Stimulated activated naive CD8-positive, alpha-beta T cell treated with anti-CD3 and anti-CD28 coated beads, Interleukin-15, Interleukin-2, amounts not matched to agents 100 ng/mL and 50 ng/mL, for 24 hours (primary cell): ENCODE measurements at regions not wholly inside any gene's neighbourhood (a gene's known extent, or its start where the extent isn't known, plus 50 kb on each side); places are given as distances from the start of the nearest gene placed in this dataset.
"Not testable (repeated sequence)": the region's sequence is repeated elsewhere in the genome, so short reads cannot be mapped to it uniquely, and the experiment has no call there.

Experiments used
- H3K27ac Mint-ChIP-seq: one replicate; pipeline ENCODE4 v1.8.0; 2021; ENCODE audit warnings: mild to moderate bottlenecking, mixed read lengths
- H3K27me3 Mint-ChIP-seq: one replicate; pipeline ENCODE4 v1.8.0; 2021; ENCODE audit warnings: mixed read lengths
- H3K36me3 Mint-ChIP-seq: one replicate; pipeline ENCODE4 v1.8.0; 2021; ENCODE audit warnings: low read depth, mixed read lengths
- H3K4me1 Mint-ChIP-seq: one replicate; pipeline ENCODE4 v1.8.0; 2021; ENCODE audit warnings: low read depth, mixed read lengths
- H3K4me3 Mint-ChIP-seq: one replicate; pipeline ENCODE4 v1.8.0; 2021; ENCODE audit warnings: mild to moderate bottlenecking, mixed read lengths
- H3K9me3 Mint-ChIP-seq: one replicate; pipeline ENCODE4 v1.8.0; 2021; ENCODE audit warnings: mixed read lengths

- H3K27ac Mint-ChIP-seq, H3K9me3 Mint-ChIP-seq, H3K4me1 Mint-ChIP-seq, H3K36me3 Mint-ChIP-seq, H3K4me3 Mint-ChIP-seq: not testable (repeated sequence)
- peaks cover 17% of the 10 kb centered on the region for H3K27me3 Mint-ChIP-seq
Observed at GRCh38 chr5:127197402-127198167, 93.0 kb upstream of the MEGF10 start.

- not testable (repeated sequence) for H3K27ac Mint-ChIP-seq, H3K4me3 Mint-ChIP-seq, H3K9me3 Mint-ChIP-seq, H3K4me1 Mint-ChIP-seq, H3K27me3 Mint-ChIP-seq, H3K36me3 Mint-ChIP-seq
Observed at GRCh38 chr5:127202738-127203137, 87.9 kb upstream of the MEGF10 start.

- H3K9me3 Mint-ChIP-seq: no peaks in the 10 kb centered on the region
- no peaks in the 10 kb centered on the region for H3K27me3 Mint-ChIP-seq
- no peak overlapping the region for H3K27ac Mint-ChIP-seq
- no peaks in the 10 kb centered on the region for H3K36me3 Mint-ChIP-seq
- H3K4me3 Mint-ChIP-seq: no peak overlapping the region
- no peaks in the 10 kb centered on the region for H3K4me1 Mint-ChIP-seq
Observed at GRCh38 chr5:127203818-127204217, 86.8 kb upstream of the MEGF10 start.

GRCh38 chr5:127205147-127205546 is 85.4 kb upstream of the MEGF10 start:
- Mint-ChIP-seq H3K27me3 (no peaks in the 10 kb centered on the region), H3K4me1 (no peaks in the 10 kb centered on the region), H3K36me3 (no peaks in the 10 kb centered on the region), H3K4me3 (no peak overlapping the region), H3K27ac (no peak overlapping the region), H3K9me3 (no peaks in the 10 kb centered on the region)

GRCh38 chr5:127206320-127207113 is 84.1 kb upstream of the MEGF10 start:
- Mint-ChIP-seq H3K36me3 (no peaks in the 10 kb centered on the region), H3K4me1 (no peaks in the 10 kb centered on the region), H3K27ac (no peak overlapping the region), H3K4me3 (no peak overlapping the region), H3K9me3 (no peaks in the 10 kb centered on the region), H3K27me3 (no peaks in the 10 kb centered on the region)

DNA sequence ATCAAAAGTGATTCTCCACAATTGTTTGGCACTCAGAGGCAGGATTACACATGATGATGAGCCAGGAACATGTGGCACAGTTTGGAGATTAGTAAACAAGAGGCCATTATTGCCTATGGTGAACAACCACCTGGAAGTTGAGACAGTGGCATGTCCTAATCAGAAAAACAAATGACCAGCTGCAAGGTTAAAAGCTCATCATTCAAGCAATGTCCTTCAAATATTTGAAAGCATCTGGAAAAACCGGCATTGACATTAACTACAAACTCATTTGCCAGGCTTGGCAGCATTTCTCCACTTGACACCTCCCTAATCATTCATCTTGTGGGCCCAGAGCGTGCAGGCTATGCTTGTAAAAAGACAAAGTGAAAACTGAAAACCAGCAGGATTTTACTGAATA is 80.6 kb upstream of the MEGF10 start:
- no peaks in the 10 kb centered on the region for H3K27me3 Mint-ChIP-seq
- no peak overlapping the region for H3K27ac Mint-ChIP-seq
- H3K9me3 Mint-ChIP-seq: no peaks in the 10 kb centered on the region
- H3K36me3 Mint-ChIP-seq: no peaks in the 10 kb centered on the region
- H3K4me3 Mint-ChIP-seq: no peak overlapping the region
- H3K4me1 Mint-ChIP-seq: no peaks in the 10 kb centered on the region

DNA sequence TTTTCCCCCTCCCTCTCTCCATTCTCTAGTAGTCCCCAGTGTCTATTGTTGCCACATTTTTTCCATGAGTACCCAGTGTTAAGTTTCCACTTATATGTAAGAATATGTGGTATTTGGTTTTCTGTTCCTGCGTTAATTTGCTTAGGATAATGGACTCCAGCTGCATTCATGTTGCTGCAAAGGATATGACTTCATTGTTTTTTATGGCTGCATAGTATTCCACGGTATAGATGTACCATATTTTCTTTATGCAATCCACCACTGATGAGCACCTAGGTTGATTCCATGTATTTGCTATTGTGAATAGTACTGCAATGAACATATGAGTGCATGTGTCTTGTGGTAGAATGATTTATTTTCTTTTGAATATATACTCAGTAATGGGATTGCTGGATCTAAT is 77.4 kb upstream of the MEGF10 start:
- no peaks in the 10 kb centered on the region for H3K4me1 Mint-ChIP-seq
- H3K36me3 Mint-ChIP-seq: no peaks in the 10 kb centered on the region
- no peaks in the 10 kb centered on the region for H3K27me3 Mint-ChIP-seq
- no peaks in the 10 kb centered on the region for H3K9me3 Mint-ChIP-seq
- no peak overlapping the region for H3K27ac Mint-ChIP-seq
- H3K4me3 Mint-ChIP-seq: no peak overlapping the region

DNA sequence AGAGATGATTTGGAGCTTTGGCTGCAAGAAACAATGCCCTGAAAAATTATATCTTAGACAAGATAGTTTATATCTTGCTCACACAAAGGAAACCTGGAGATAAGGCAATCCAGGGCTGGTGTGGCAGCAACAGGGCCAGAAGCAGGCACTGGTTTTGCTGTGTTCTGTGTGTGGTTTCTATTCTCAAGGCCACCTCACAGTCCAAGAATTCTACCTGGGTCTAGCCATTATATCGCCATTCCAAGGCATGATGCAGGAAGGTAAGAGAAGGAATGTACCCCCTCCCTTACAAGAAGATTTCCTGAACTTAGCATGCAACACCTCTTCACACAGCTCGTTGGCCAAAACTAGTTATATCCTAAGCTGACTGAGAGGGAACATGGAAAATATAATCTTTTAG is 74.5 kb upstream of the MEGF10 start:
- Mint-ChIP-seq H3K4me3 (no peak overlapping the region), H3K9me3 (peaks cover 9% of the 10 kb centered on the region), H3K27ac (no peak overlapping the region), H3K4me1 (no peaks in the 10 kb centered on the region), H3K27me3 (no peaks in the 10 kb centered on the region), H3K36me3 (no peaks in the 10 kb centered on the region)

GRCh38 chr5:127216898-127217675 is 73.5 kb upstream of the MEGF10 start:
- no peaks in the 10 kb centered on the region for H3K36me3 Mint-ChIP-seq
- H3K27me3 Mint-ChIP-seq: no peaks in the 10 kb centered on the region
- H3K9me3 Mint-ChIP-seq: peaks cover 11% of the 10 kb centered on the region
- H3K27ac Mint-ChIP-seq: no peak overlapping the region
- no peak overlapping the region for H3K4me3 Mint-ChIP-seq
- H3K4me1 Mint-ChIP-seq: no peaks in the 10 kb centered on the region

GRCh38 chr5:127221936-127222335 is 68.7 kb upstream of the MEGF10 start:
- H3K36me3 Mint-ChIP-seq, H3K27ac Mint-ChIP-seq, H3K4me3 Mint-ChIP-seq, H3K27me3 Mint-ChIP-seq, H3K4me1 Mint-ChIP-seq: not testable (repeated sequence)
- H3K9me3 Mint-ChIP-seq: peaks cover 14% of the 10 kb centered on the region

- H3K27ac Mint-ChIP-seq, H3K36me3 Mint-ChIP-seq, H3K4me1 Mint-ChIP-seq, H3K4me3 Mint-ChIP-seq, H3K27me3 Mint-ChIP-seq: not testable (repeated sequence)
- peaks cover 16% of the 10 kb centered on the region for H3K9me3 Mint-ChIP-seq
Observed at GRCh38 chr5:127222571-127223156, 67.9 kb upstream of the MEGF10 start.

DNA sequence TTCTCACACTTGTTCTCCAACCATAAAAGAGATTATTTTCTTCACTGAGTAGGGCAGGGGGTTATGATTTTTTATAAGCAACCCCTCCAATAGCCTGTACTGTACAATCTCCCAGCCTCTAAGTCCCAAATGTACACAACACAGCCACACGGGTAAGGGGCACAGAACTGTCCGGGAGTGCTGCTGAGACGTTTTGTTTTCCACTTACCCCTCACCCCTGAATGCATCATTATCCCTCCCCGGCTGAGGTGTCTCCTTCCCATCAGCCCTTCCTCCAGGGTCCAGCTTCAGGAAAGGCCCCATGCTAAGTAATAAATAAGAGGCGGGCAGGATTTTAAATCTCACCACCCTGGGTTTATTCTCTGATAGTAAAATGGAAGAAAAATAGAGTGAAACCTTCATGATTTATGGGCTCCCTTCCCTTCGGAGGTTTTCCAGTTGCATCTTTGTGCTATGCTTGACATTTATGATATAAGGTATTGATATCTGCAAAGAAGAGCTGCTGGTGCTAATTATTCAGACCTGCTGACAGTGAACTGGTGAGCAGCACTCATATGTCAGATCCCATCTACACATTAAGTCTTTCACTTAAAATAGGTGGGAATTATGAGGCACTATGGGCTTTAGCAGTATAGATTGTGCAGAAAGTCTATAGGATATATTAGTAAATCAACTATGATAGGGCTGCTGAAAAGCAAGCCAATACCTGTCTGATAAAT is 67.2 kb upstream of the MEGF10 start:
- no peaks in the 10 kb centered on the region for H3K27me3 Mint-ChIP-seq
- H3K36me3 Mint-ChIP-seq: no peaks in the 10 kb centered on the region
- H3K4me3 Mint-ChIP-seq: no peak overlapping the region
- H3K27ac Mint-ChIP-seq: no peak overlapping the region
- H3K4me1 Mint-ChIP-seq: no peaks in the 10 kb centered on the region
- peaks cover 18% of the 10 kb centered on the region for H3K9me3 Mint-ChIP-seq

GRCh38 chr5:127227881-127228280 is 62.7 kb upstream of the MEGF10 start:
- Mint-ChIP-seq H3K4me1 (peaks cover 14% of the 10 kb centered on the region), H3K36me3 (peaks cover 3% of the 10 kb centered on the region), H3K27me3 (no peaks in the 10 kb centered on the region), H3K27ac (no peak overlapping the region), H3K4me3 (no peak overlapping the region), H3K9me3 (peaks cover 4% of the 10 kb centered on the region)

- peaks cover 14% of the 10 kb centered on the region for H3K4me1 Mint-ChIP-seq
- H3K27me3 Mint-ChIP-seq: no peaks in the 10 kb centered on the region
- H3K9me3 Mint-ChIP-seq: peaks cover 4% of the 10 kb centered on the region
- H3K36me3 Mint-ChIP-seq: peaks cover 3% of the 10 kb centered on the region
- peak overlapping the region; percentile 70 for H3K4me3 Mint-ChIP-seq
- peak overlapping the region; percentile 36 for H3K27ac Mint-ChIP-seq
Observed at GRCh38 chr5:127228540-127229184, 61.9 kb upstream of the MEGF10 start.
